ENCODE measurements at regions not wholly inside any gene's neighbourhood (a gene's known extent, or its start where the extent isn't known, plus 50 kb on each side); places are given as distances from the start of the nearest gene placed in this dataset.

GRCh38 chr16:65744401-65744800, 622.1 kb upstream of the CDH5 start:
- H3K9me3 ChIP-seq (ENCODE audit: control insufficient read depth in 1 of 2, insufficient read depth in 1 of 2, low read depth in 1 of 2, low read length in 2 of 2), result no peaks in the 10 kb centered on the region

More at GRCh38 chr16:65744401-65744800, 622.1 kb upstream of the CDH5 start:
- TF ChIP-seq EZH2phosphoT487 (IDR thresholded peaks at IDR 0.05; ENCODE audit: borderline replicate concordance) (no peak), CEBPB (IDR thresholded peaks at IDR 0.05; ENCODE audit: low read depth) (no peak), ELF1 (IDR thresholded peaks at IDR 0.05; ENCODE audit: borderline replicate concordance, low read depth) (no peak), ZFX (IDR thresholded peaks at IDR 0.05) (no peak), FOSL1 (IDR thresholded peaks at IDR 0.05; ENCODE audit: low read depth) (no peak)
- TF ChIP-seq, protein P1, sequence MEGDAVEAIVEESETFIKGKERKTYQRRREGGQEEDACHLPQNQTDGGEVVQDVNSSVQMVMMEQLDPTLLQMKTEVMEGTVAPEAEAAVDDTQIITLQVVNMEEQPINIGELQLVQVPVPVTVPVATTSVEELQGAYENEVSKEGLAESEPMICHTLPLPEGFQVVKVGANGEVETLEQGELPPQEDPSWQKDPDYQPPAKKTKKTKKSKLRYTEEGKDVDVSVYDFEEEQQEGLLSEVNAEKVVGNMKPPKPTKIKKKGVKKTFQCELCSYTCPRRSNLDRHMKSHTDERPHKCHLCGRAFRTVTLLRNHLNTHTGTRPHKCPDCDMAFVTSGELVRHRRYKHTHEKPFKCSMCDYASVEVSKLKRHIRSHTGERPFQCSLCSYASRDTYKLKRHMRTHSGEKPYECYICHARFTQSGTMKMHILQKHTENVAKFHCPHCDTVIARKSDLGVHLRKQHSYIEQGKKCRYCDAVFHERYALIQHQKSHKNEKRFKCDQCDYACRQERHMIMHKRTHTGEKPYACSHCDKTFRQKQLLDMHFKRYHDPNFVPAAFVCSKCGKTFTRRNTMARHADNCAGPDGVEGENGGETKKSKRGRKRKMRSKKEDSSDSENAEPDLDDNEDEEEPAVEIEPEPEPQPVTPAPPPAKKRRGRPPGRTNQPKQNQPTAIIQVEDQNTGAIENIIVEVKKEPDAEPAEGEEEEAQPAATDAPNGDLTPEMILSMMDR (IDR thresholded peaks at IDR 0.05 in 2 of 3, conservative IDR thresholded peaks at IDR 0.05 in 1 of 3; ENCODE audit: borderline replicate concordance in 1 of 3, insufficient read depth in 1 of 3, low read depth in 2 of 3, low read length in 2 of 3), result no peak
- TF ChIP-seq, protein P2, sequence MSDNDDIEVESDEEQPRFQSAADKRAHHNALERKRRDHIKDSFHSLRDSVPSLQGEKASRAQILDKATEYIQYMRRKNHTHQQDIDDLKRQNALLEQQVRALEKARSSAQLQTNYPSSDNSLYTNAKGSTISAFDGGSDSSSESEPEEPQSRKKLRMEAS (IDR thresholded peaks at IDR 0.05), result no peak
- TF ChIP-seq, protein P3, sequence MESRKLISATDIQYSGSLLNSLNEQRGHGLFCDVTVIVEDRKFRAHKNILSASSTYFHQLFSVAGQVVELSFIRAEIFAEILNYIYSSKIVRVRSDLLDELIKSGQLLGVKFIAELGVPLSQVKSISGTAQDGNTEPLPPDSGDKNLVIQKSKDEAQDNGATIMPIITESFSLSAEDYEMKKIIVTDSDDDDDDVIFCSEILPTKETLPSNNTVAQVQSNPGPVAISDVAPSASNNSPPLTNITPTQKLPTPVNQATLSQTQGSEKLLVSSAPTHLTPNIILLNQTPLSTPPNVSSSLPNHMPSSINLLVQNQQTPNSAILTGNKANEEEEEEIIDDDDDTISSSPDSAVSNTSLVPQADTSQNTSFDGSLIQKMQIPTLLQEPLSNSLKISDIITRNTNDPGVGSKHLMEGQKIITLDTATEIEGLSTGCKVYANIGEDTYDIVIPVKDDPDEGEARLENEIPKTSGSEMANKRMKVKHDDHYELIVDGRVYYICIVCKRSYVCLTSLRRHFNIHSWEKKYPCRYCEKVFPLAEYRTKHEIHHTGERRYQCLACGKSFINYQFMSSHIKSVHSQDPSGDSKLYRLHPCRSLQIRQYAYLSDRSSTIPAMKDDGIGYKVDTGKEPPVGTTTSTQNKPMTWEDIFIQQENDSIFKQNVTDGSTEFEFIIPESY (IDR thresholded peaks at IDR 0.05; ENCODE audit: extremely low read depth, insufficient replicate concordance, low read length), result no peak
- Histone ChIP-seq H3K27ac (ENCODE audit: low read depth, low read length) (no peak overlapping the region), H3K4me2 (ENCODE audit: low read length) (no peak overlapping the region), H3K9me2 (ENCODE audit: insufficient read depth) (no peaks in the 10 kb centered on the region), H3K4me1 (ENCODE audit: control insufficient read depth in 1 of 2, insufficient read depth in 2 of 2, low read length in 2 of 2) (no peaks in the 10 kb centered on the region), H4K20me1 (ENCODE audit: insufficient read depth) (no peaks in the 10 kb centered on the region), H2AFZ (ENCODE audit: low read depth, low read length, poor library complexity, severe bottlenecking) (no peak overlapping the region), H3K36me3 (ENCODE audit: control insufficient read depth in 1 of 2, insufficient read depth in 2 of 2, low read length in 2 of 2) (no peaks in the 10 kb centered on the region), H3K9ac (ENCODE audit: low read length) (no peak overlapping the region), H3K4me3 (replicated peaks in 1 of 2; ENCODE audit: low read depth in 1 of 2, low read length in 2 of 2) (no peak overlapping the region), H3K27me3 (ENCODE audit: insufficient read depth, low read length) (no peaks in the 10 kb centered on the region), H3K79me2 (ENCODE audit: insufficient read depth, low read length) (no peaks in the 10 kb centered on the region)
- ATAC-seq, result no peak
- CTCF ChIA-PET, result no interaction called here
- intact Hi-C loops (cut with micrococcal nuclease), result no loop called here
- POLR2A ChIA-PET, result no interaction called here
- RAD21 ChIA-PET (ENCODE audit: low non-redundant PET in 1 of 2, low total read pairs in 2 of 2, uncharacterized antibody in 2 of 2, unreplicated experiment in 2 of 2), result no interaction called here
- no peak for DNase-seq (ENCODE audit: low read depth, low spot score)
- no TSS peak for BruUV-seq (replicated peaks)
